Limb (tissue), 2 donors: ENCODE measurements at regions not wholly inside any gene's neighbourhood (a gene's known extent, or its start where the extent isn't known, plus 50 kb on each side); places are given as distances from the start of the nearest gene placed in this dataset.
"Not testable (repeated sequence)": the region's sequence is repeated elsewhere in the genome, so short reads cannot be mapped to it uniquely, and the experiment has no call there.

Experiments used
- DNase-seq, 2 donors: peaks; one replicate each; pipeline ENCODE4 v3.0.0-alpha.2; 2016; ENCODE audit errors: extremely low spot score in 2 of 2

- no peak for DNase-seq
Measured at GRCh38 chr4:97150966-97151365, 992.3 kb downstream of the STPG2 start.

GRCh38 chr4:97152149-97152548 is 991.1 kb downstream of the STPG2 start:
- no peak for DNase-seq

GRCh38 chr4:97153042-97153441 is 990.2 kb downstream of the STPG2 start:
- DNase-seq: peak in 1 of 2 donors; percentile 3

GRCh38 chr4:97159625-97160024 is 983.7 kb downstream of the STPG2 start:
- DNase-seq: no peak

- DNase-seq: no peak
Measured at GRCh38 chr4:97185233-97185632, 958.0 kb downstream of the STPG2 start.

- no peak for DNase-seq
Measured at GRCh38 chr4:97197106-97197505, 946.2 kb downstream of the STPG2 start.

GRCh38 chr4:97208749-97209148 is 934.5 kb downstream of the STPG2 start:
- DNase-seq: no peak

- DNase-seq: no peak
Measured at GRCh38 chr4:97215409-97215941, 927.8 kb downstream of the STPG2 start.

GRCh38 chr4:97216046-97216445 is 927.2 kb downstream of the STPG2 start:
- no peak for DNase-seq

GRCh38 chr4:97235521-97235920 is 907.8 kb downstream of the STPG2 start:
- DNase-seq: no peak

- DNase-seq: peak in 1 of 2 donors; percentile 41
Measured at GRCh38 chr4:97238956-97239666, 904.2 kb downstream of the STPG2 start.

- no peak for DNase-seq
Measured at GRCh38 chr4:97239667-97239997, 903.6 kb downstream of the STPG2 start.

- DNase-seq: no peak
Measured at GRCh38 chr4:97252615-97253154, 890.6 kb downstream of the STPG2 start.

GRCh38 chr4:97262769-97263168 is 880.5 kb downstream of the STPG2 start:
- no peak for DNase-seq

- no peak for DNase-seq
Measured at GRCh38 chr4:97270051-97270450, 873.2 kb downstream of the STPG2 start.

- no peak for DNase-seq
Measured at GRCh38 chr4:97279391-97279790, 863.9 kb downstream of the STPG2 start.

- no peak for DNase-seq
Measured at GRCh38 chr4:97300561-97300960, 842.7 kb downstream of the STPG2 start.

GRCh38 chr4:97305351-97305750 is 837.9 kb downstream of the STPG2 start:
- no peak for DNase-seq

- DNase-seq: no peak
Measured at GRCh38 chr4:97309121-97309520, 834.2 kb downstream of the STPG2 start.

- no peak for DNase-seq
Measured at GRCh38 chr4:97317201-97317600, 826.1 kb downstream of the STPG2 start.

GRCh38 chr4:97317671-97318070 is 825.6 kb downstream of the STPG2 start:
- DNase-seq: no peak

- not testable (repeated sequence) for DNase-seq
Measured at GRCh38 chr4:97325751-97326150, 817.5 kb downstream of the STPG2 start.

- no peak for DNase-seq
Measured at GRCh38 chr4:97330917-97331316, 812.4 kb downstream of the STPG2 start.
